ENCODE measurements at regions not wholly inside any gene's neighbourhood (a gene's known extent, or its start where the extent isn't known, plus 50 kb on each side); places are given as distances from the start of the nearest gene placed in this dataset.

DNA sequence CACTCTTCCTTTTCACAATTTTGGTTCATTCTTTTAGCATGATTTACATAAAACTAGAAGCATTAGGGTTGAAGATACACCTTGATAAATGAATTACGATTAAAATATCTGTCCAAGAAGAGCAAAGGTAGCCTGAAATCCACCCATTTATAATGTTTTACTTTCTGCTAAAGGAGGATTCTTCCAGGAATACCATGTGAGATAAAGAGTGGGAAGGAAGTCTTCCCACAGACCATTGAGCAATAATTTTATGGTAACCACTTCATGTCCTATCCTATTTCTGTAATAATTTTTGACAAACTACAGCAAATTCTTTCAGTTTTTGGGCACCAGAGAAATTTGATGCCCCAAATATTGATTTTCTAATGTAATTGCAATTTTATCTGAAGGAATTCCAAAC, 150.6 kb upstream of the STEAP4 start:
- DNase-seq (ENCODE audit: low read depth in 2 of 2): no peak
- Histone ChIP-seq H3K27ac (ENCODE audit: insufficient read depth, low read length) (no peak overlapping the region), H2AFZ (ENCODE audit: low read length) (no peak overlapping the region), H3K4me3 (replicated peaks in 1 of 4; ENCODE audit: control extremely low read depth in 1 of 4, insufficient read depth in 1 of 4, low read depth in 3 of 4, low read length in 4 of 4) (no peak overlapping the region), H3K4me2 (ENCODE audit: extremely low read depth, insufficient read depth, low read length) (no peak overlapping the region), H3K9me3 (ENCODE audit: control insufficient read depth, insufficient read depth, low read depth, low read length) (no peaks in the 10 kb centered on the region), H3K9ac (ENCODE audit: insufficient read depth, low read length) (no peak overlapping the region), H3K4me1 (ENCODE audit: control insufficient read depth, extremely low read depth, insufficient read depth, low read length) (no peaks in the 10 kb centered on the region), H4K20me1 (ENCODE audit: control insufficient read depth, extremely low read depth, insufficient read depth, low read length) (no peaks in the 10 kb centered on the region), H3K27me3 (ENCODE audit: control insufficient read depth, insufficient read depth, low read length) (no peaks in the 10 kb centered on the region), H3K79me2 (ENCODE audit: control insufficient read depth, insufficient read depth, low read length) (no peaks in the 10 kb centered on the region), H3K36me3 (ENCODE audit: control insufficient read depth, insufficient read depth, low read length) (no peaks in the 10 kb centered on the region)
- TF ChIP-seq EZH2 (IDR thresholded peaks at IDR 0.05; ENCODE audit: low read length, missing control alignments): no peak
- TF ChIP-seq, protein P1, sequence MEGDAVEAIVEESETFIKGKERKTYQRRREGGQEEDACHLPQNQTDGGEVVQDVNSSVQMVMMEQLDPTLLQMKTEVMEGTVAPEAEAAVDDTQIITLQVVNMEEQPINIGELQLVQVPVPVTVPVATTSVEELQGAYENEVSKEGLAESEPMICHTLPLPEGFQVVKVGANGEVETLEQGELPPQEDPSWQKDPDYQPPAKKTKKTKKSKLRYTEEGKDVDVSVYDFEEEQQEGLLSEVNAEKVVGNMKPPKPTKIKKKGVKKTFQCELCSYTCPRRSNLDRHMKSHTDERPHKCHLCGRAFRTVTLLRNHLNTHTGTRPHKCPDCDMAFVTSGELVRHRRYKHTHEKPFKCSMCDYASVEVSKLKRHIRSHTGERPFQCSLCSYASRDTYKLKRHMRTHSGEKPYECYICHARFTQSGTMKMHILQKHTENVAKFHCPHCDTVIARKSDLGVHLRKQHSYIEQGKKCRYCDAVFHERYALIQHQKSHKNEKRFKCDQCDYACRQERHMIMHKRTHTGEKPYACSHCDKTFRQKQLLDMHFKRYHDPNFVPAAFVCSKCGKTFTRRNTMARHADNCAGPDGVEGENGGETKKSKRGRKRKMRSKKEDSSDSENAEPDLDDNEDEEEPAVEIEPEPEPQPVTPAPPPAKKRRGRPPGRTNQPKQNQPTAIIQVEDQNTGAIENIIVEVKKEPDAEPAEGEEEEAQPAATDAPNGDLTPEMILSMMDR (conservative IDR thresholded peaks at IDR 0.05 in 1 of 2, IDR thresholded peaks at IDR 0.05 in 1 of 2; ENCODE audit: low read depth in 1 of 2, low read length in 2 of 2): no peak

DNA sequence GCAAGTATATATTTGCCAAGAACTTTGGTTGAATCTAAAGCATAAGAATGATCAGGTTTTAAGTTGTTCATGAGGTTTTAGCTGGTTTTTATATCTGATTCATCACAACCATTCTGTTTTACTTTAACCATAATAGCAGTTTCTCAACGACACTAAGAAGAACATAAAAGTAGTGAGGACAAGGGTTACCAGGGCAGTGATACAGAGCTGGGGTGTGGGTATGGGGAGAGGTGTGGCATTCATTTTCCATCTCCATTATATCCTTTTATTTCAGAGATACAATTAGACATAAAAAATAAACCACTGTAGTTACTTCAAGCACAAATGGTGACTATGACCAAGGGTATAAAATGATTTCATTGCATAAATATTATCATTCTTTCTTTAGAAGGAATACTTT, 149.8 kb upstream of the STEAP4 start:
- no peaks in the 10 kb centered on the region for H3K9me3 ChIP-seq (ENCODE audit: control insufficient read depth, insufficient read depth, low read depth, low read length)
- H3K4me3 ChIP-seq (replicated peaks in 1 of 4; ENCODE audit: control extremely low read depth in 1 of 4, insufficient read depth in 1 of 4, low read depth in 3 of 4, low read length in 4 of 4): no peak overlapping the region
- no peak overlapping the region for H3K9ac ChIP-seq (ENCODE audit: insufficient read depth, low read length)
- H2AFZ ChIP-seq (ENCODE audit: low read length): no peak overlapping the region
- no peak for DNase-seq (ENCODE audit: low read depth in 2 of 2)
- no peaks in the 10 kb centered on the region for H3K79me2 ChIP-seq (ENCODE audit: control insufficient read depth, insufficient read depth, low read length)
- no peak overlapping the region for H3K4me2 ChIP-seq (ENCODE audit: extremely low read depth, insufficient read depth, low read length)
- H3K27ac ChIP-seq (ENCODE audit: insufficient read depth, low read length): no peak overlapping the region
- H3K36me3 ChIP-seq (ENCODE audit: control insufficient read depth, insufficient read depth, low read length): no peaks in the 10 kb centered on the region
- no peaks in the 10 kb centered on the region for H3K27me3 ChIP-seq (ENCODE audit: control insufficient read depth, insufficient read depth, low read length)
- no peaks in the 10 kb centered on the region for H3K4me1 ChIP-seq (ENCODE audit: control insufficient read depth, extremely low read depth, insufficient read depth, low read length)
- no peak for TF ChIP-seq EZH2 (IDR thresholded peaks at IDR 0.05; ENCODE audit: low read length, missing control alignments)
- TF ChIP-seq, protein P1 (conservative IDR thresholded peaks at IDR 0.05 in 1 of 2, IDR thresholded peaks at IDR 0.05 in 1 of 2; ENCODE audit: low read depth in 1 of 2, low read length in 2 of 2): no peak
- no peaks in the 10 kb centered on the region for H4K20me1 ChIP-seq (ENCODE audit: control insufficient read depth, extremely low read depth, insufficient read depth, low read length)

DNA sequence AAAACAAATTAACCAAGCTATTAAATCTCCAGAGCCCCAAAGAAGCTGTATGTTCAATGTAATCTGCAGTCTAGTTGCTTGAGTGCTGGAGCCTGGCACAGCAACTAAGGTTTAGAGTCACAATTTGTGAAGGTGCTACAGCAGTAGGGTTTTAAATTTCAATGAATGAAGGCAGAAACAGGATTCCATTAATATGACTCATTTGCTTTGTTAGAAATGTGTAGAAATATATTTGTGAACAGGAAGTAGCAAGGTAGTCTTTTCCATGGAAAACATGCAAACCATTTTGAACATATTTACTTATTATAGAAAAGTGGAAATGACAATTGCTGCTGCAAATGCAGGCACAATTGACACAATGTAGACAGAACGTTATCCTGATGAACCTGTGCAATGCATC, 149.0 kb upstream of the STEAP4 start:
- H3K36me3 ChIP-seq (ENCODE audit: control insufficient read depth, insufficient read depth, low read length): no peaks in the 10 kb centered on the region
- H3K4me1 ChIP-seq (ENCODE audit: control insufficient read depth, extremely low read depth, insufficient read depth, low read length): no peaks in the 10 kb centered on the region
- H4K20me1 ChIP-seq (ENCODE audit: control insufficient read depth, extremely low read depth, insufficient read depth, low read length): no peaks in the 10 kb centered on the region
- H3K9me3 ChIP-seq (ENCODE audit: control insufficient read depth, insufficient read depth, low read depth, low read length): no peaks in the 10 kb centered on the region
- H3K4me3 ChIP-seq (replicated peaks in 1 of 4; ENCODE audit: control extremely low read depth in 1 of 4, insufficient read depth in 1 of 4, low read depth in 3 of 4, low read length in 4 of 4): no peak overlapping the region
- peak in 1 of 2 donors; percentile 7 for DNase-seq (ENCODE audit: low read depth in 2 of 2)
- no peak overlapping the region for H2AFZ ChIP-seq (ENCODE audit: low read length)
- no peak for TF ChIP-seq EZH2 (IDR thresholded peaks at IDR 0.05; ENCODE audit: low read length, missing control alignments)
- TF ChIP-seq, protein P1 (conservative IDR thresholded peaks at IDR 0.05 in 1 of 2, IDR thresholded peaks at IDR 0.05 in 1 of 2; ENCODE audit: low read depth in 1 of 2, low read length in 2 of 2): no peak
- H3K9ac ChIP-seq (ENCODE audit: insufficient read depth, low read length): no peak overlapping the region
- no peaks in the 10 kb centered on the region for H3K79me2 ChIP-seq (ENCODE audit: control insufficient read depth, insufficient read depth, low read length)
- H3K27ac ChIP-seq (ENCODE audit: insufficient read depth, low read length): no peak overlapping the region
- H3K4me2 ChIP-seq (ENCODE audit: extremely low read depth, insufficient read depth, low read length): no peak overlapping the region
- H3K27me3 ChIP-seq (ENCODE audit: control insufficient read depth, insufficient read depth, low read length): no peaks in the 10 kb centered on the region

All from fibroblast of lung (primary cell).